Right lobe of liver (tissue), 4 donors: ENCODE measurements at regions not wholly inside any gene's neighbourhood (a gene's known extent, or its start where the extent isn't known, plus 50 kb on each side); places are given as distances from the start of the nearest gene placed in this dataset.

Experiments
- CTCF ChIP-seq, 4 donors: fragments of 200-600 bp in 3 of 4; fragments of 450-650 bp in 1 of 4; IDR thresholded peaks; one replicate each; pipeline versions ENCODE4 v1.5.1 to v1.8.0; 2016 to 2022; ENCODE audit warnings: antibody characterized with exemption in 4 of 4, mild to moderate bottlenecking in 2 of 4
- POLR2A ChIP-seq: fragments of 450-650 bp; IDR thresholded peaks from one replicate; pipeline ENCODE4 v1.6.1; 2017; ENCODE audit warnings: antibody characterized with exemption, mild to moderate bottlenecking
- donor health status: DM: no; HTN: no; CAD: no.
- donor health status: DM: no; HTN: no; CAD: no.
- donor health status: DM: no; HTN: yes; CAD: no.

- no peak for TF ChIP-seq POLR2A
- TF ChIP-seq CTCF (IDR thresholded peaks at IDR 0.05) = no peak
Measured at GRCh38 chr12:77249892-77250291, 184.5 kb upstream of the E2F7 start.
